ENCODE measurements at regions not wholly inside any gene's neighbourhood (a gene's known extent, or its start where the extent isn't known, plus 50 kb on each side); places are given as distances from the start of the nearest gene placed in this dataset.
"Not testable (repeated sequence)": the region's sequence is repeated elsewhere in the genome, so short reads cannot be mapped to it uniquely, and the experiment has no call there.

DNA sequence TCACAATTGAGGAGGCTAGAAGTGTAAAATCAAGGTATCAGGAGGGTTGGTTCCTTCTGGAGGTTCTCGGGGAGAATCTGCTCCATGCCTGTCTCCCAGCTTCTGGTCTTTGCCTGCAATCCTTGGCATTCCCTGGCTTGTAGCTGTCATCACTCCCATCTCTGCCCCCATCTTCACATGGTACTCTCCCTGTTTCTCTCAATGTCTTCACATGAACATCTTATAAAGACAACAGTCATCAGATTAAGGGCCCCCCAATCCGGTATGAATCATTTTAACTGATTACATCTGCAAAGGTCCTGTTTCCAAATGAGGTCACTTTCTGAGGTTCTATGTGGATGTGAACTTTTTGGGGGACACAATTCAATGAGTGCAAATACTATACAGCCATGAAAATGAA, 113.0 kb upstream of the GALNT15 start:
- intact Hi-C loops (cut with DNase I), result no loop called here
- DNase-seq (ENCODE audit: low spot score), result no peak
- ATAC-seq, result no peak

DNA sequence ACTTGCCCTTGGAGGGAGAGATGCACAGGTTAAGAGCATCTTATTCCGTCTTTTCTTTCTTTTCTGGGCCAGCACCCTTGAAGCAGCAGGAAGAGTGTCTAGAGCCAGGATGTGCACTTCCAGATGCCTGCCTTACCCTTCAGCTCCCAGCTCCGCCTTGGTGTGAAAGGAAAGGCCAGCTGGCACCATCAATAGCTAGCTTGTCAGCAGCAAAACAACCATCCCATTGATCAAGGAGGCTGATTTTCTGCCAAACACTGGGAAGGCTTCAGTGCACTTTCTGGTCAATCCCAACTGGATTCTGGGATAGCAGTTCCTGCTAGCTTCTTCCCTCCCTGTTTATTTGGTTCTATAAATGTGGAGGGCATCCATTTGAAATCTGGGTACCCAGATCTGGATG, 110.9 kb upstream of the GALNT15 start:
- intact Hi-C loops (cut with DNase I), result no loop called here
- no peak for ATAC-seq
- no peak for DNase-seq (ENCODE audit: low spot score)

DNA sequence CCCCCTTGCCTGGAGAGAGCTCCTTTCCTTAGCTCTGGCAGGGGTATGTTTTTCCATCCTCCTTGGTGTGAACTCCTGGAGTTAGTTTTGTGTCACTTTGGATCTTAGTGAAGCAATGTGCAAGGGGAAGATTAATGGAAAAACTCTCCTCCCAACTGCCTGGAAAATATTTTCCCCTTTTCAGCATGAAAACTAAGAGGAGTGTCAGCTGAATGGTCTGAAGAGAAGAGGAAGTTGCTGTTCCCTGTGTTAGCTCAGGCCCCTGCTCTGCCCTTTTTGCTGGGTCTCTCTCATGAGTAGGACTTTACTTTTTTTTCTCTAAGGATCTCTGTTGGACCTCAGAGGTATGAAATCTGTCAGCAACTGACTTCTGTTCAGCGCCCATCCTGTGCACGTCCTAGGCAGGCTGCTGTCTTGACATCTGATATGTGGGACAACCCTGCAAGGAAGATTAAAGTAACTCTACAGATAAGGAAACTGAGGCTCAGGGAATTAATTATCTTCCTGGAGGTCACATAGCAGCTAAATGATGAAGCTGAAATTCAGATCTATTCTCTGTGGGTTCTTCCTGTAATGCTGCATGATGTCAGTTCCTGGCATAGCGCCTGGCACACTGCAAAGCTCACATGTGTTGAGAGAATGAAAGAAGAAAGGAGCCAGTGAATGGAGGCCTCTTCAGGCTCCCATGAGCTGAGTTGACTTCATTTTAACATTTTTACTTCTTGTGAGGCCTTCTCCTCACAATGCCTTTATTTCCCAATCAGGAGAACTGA, 109.7 kb upstream of the GALNT15 start:
- DNase-seq (ENCODE audit: low spot score), result peak; percentile 91
- ATAC-seq, result peak; percentile 43
- intact Hi-C loops (cut with DNase I), result no loop called here

DNA sequence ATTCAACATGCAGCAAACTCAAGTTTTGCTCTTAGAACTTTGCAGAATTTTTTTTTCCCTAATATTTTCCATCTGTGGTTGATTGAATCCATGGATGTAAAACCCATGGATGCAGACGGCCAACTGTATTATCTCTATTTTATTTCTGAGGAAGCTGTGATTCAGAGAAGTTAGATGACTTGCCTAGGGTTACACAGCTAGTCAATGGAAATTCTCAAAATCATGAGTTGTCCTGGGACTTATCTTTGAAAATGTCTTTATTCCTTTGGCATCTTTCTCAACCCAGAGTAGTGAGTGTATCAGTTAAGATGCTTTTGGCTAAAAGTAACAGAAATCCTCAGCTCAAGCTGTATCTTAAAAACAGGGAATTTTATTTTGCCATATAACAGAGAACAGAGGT, 107.9 kb upstream of the GALNT15 start:
- intact Hi-C loops (cut with DNase I), result no loop called here
- ATAC-seq, result no peak

DNA sequence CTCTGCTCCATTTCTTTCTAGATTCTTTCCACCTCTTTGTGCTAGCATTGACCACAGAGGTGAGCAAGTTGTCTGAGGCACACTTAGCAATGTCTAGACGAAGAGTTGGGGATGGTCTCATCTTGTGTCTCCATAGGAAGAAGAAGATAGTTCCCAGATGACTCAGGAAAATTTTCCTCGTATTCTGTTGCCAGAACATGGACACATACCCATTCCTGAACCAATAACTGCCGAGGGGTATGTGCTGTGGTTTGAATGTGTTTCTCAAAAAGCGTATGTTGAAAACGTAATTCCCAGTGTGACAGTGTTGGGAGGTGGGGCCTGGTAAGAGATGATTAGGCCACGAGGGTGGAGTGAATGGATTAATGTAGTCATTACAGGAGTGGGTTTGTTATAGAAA, 107.5 kb upstream of the GALNT15 start:
- DNase-seq (ENCODE audit: low spot score) (no peak), ATAC-seq (no peak)
- intact Hi-C loops (cut with DNase I), result no loop called here

More for the DNA sequence above, 107.9 kb upstream of the GALNT15 start:
- no peak for DNase-seq (ENCODE audit: low spot score)

DNA sequence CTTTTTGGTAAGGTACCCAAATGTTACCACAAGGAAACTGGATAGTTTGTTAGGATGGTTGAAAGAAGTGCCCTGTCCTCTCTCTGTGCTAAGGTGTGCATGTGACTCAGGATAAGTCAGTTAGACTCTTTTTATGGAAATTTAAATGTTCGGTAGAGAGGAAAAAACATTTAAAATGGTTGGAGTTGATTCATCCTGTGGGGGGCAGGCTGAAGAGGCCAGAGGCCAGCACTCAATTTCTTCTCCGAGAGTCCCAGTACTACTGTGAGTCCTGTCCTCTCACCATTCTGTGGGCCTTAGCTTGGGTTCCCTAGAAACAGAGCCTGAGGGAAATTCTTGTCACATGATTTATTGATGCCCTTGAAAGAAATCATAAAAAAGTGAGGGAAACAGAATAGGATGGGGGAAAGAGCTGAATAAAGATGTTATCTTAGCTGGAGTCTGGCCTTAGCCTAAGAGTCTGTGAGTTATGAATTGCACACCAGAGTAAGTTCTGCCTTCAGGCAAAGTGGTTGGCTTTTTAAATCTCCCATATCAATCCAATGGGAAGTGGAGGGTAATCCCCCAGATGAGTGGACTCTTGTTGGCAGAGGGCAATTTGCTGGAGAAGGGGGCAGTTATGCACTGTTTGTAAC, 106.5 kb upstream of the GALNT15 start:
- intact Hi-C loops (cut with DNase I), result no loop called here
- ATAC-seq (no peak), DNase-seq (ENCODE audit: low spot score) (no peak)

DNA sequence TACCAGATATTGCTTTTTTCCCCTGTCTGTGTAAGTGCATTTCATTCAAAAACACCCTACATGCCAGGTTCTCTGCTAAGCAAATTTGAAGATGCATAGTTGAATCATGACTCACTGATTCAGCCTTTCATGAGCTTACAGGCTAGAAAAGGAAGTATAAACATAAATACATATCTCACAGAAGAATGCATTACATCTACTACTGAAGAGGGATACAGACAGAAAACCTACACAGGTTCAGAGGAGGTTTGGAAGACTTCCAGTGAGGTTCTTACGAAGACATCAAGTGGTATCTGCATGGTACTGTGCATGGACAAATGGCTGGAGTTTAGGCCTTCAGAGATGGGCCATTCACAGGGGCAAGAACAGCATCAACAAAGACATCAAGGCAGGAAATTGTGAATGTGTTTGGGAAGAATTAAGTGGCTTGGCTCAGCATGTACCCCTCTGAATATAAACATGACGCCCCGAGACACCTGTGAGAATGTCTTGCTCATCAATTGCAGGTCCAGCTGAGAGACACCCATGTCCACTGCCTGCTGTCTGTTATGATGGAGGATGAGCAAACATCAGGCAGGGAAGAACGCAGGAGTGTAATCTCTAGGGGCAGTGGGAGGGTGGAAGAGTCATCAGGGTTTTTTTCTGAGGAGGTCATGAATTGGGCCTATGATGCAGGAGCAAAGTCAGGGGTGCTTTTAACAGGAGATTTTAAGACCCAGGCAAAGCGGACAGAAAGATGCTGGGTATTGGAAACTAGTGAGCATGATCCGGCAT, 105.1 kb upstream of the GALNT15 start:
- DNase-seq (ENCODE audit: low spot score) (no peak), ATAC-seq (no peak)
- intact Hi-C loops (cut with DNase I), result no loop called here

DNA sequence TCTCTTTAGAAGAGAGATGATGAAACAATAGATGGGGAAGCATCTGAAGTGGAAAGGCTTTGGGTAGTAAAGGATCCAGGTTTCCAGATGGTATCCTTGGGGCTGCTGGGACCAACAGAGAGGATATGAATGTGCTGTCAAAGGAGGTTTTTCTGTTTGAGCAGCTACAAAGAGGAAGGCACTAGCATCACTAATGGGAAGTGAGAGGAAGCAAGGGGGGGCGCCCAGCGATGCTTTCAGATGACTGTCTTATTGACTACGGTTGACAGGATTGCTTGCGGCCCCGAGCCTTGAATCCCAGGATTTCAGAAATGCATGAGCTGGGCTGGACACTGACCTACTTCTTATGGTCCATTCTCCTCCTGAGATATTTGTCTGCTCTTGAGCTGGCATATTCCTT, 103.8 kb upstream of the GALNT15 start:
- ATAC-seq (no peak), DNase-seq (ENCODE audit: low spot score) (no peak)
- intact Hi-C loops (cut with DNase I), result no loop called here

DNA sequence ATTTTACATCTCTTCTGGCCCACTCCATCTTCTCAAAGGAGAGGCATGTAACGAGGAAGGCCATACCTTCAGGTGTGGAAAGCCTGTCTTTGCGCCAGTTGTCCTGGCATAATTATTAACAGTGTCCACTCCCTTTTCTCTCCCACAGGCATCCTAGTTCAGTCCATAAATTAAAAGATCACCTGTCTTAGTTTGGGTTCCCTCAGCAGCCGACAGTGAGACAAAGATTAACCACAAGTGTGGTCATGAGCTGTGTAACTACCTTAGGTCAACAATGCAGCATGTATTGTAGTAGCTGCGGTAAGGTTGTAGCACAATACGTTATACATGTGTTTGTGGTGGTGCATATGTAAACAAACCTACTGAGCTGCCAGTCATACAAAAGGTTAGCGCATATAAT, 103.3 kb upstream of the GALNT15 start:
- DNase-seq (ENCODE audit: low spot score) (no peak), ATAC-seq (no peak)
- intact Hi-C loops (cut with DNase I), result no loop called here

DNA sequence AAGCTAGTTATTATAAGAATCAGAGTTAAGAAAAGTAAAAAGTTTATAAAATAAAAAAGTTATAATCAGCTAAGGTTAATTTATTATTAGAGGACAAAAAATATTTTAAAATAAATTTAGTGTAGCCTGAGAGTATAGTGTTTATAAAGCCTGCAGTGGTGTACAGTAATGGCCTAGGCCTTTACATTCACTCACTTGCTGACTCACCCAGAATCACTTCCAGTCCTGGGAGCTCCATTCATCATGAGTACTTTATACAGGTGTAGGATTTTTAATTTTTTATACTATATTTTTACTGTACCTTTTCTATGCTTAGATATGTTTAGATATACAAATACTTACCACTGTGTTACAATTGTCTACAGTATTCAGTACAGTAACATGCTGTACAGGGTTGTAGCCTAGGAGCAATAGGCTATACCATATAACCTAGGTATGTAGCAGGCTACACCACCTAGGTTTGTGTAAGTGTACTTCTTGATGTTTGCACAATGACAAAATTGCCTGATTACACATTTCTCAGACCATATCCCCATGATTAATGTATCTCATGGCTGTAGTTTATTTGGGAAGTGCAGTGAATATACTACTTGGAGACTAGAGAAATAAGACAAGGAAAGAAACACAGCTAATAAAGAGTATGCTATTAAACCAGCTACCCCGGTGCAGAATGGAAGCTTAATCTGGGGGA, 101.9 kb upstream of the GALNT15 start:
- intact Hi-C loops (cut with DNase I), result no loop called here
- ATAC-seq (no peak), DNase-seq (ENCODE audit: low spot score) (no peak)

DNA sequence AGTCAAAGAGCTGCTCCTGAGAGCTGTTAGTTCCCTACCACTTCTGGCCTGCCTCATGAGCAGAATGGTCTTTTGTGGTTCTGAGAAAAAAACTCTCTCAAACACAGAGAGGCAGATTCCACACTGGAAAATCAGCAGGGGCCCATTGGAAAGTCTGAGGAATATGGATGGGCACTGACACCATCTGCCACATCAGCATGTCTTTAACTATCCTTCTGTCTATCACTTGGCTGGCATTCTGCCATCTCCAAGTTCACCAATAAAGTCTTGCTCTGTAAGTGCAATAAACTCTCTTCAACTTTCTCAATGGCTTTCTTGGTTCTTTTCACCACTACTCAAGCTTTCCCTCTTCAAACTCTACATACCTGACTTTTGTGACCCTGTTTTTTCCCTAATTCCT, 101.3 kb upstream of the GALNT15 start:
- intact Hi-C loops (cut with DNase I), result no loop called here
- DNase-seq (ENCODE audit: low spot score), result no peak

DNA sequence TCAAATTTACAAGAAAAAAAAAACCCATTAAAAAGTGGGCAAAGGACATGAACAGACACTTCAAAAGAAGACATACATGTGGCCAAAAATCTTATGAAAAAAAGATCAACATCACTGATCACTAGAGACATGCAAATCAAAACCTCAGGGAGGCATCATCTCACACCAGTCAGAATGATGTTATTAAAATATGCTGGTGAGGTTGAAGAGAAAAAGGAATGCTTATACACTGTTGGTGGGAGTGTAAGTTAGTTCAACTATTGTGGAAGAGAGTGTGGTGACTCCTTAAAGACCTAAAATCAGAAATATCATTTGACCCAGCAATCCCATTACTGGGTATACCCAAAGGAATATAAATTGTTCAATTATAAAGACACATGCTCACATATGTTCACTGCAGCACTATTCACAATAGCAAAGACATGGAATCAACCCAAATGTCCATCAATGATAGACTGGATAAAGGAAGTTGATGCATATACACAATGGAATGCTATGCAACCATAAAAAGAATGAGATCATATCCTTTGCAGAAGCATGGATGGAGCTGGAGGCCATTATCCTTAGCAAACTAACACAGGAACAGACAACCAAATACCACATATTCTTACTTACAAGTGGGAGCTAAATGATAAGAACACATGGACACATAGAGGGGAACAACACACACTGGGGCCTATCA, 100.3 kb upstream of the GALNT15 start:
- ATAC-seq; DNase-seq (ENCODE audit: low spot score); intact Hi-C loops (cut with DNase I): not testable (repeated sequence)

More for the DNA sequence above, 101.3 kb upstream of the GALNT15 start:
- ATAC-seq, result no peak

DNA sequence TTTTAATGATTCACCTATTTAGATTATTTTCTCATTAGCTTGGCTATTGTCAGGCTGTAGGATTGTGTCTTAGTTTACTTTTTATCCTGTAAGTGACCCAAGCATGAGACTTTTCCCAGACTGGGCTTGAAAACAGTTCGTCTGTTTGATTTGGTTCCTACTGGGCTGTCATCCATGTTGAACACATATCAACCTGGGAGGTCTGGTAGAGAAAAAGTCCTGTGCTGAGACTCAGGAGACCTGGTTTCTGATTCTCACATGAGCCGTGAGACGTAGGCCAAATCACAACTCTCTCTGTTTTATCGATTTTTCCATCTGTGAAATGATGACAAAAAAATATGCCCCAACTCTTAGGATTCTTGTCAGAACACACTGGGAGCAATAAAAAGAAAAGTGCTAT, 98.8 kb upstream of the GALNT15 start:
- ATAC-seq, result peak; percentile 70
- intact Hi-C loops (cut with DNase I), result no loop called here
- DNase-seq (ENCODE audit: low spot score), result no peak

DNA sequence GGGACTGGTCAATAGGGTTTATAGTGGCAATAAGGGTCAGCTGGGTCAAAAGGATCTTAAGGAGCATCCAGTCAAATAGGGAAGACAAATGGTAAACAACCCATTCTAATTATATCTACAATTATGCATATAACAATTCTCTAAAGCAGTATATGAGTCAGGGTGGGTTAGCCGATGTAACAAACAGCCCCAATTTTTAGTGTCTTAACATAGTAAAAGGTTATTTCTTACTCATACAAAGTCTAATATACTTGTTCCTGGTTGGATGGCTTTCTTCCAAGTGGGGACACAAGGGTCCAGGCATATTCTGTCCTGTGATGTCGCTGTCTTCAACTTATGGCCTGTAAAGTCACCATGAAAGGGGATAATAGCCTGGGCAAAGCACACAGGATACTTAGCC, 97.9 kb upstream of the GALNT15 start:
- ATAC-seq (no peak), DNase-seq (ENCODE audit: low spot score) (no peak)
- intact Hi-C loops (cut with DNase I), result no loop called here

DNA sequence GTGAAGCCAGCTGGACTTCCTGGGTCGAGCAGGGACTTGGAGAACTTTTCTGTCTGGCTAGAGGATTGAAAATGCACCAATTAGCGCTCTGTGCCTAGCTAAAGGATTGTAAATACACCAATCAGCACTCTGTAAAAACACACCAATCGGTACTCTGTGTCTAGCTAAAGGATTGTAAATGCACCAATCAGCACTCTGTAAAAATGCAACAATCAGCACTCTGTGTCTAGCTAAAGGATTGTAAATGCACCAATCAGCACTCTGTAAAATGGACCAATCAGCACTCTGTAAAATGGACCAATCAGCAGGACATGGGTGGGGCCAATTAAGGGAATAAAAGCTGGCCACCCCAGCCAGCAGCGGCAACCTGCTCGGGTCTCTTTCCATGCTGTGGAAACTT, 97.3 kb upstream of the GALNT15 start:
- ATAC-seq; DNase-seq (ENCODE audit: low spot score); intact Hi-C loops (cut with DNase I): not testable (repeated sequence)

DNA sequence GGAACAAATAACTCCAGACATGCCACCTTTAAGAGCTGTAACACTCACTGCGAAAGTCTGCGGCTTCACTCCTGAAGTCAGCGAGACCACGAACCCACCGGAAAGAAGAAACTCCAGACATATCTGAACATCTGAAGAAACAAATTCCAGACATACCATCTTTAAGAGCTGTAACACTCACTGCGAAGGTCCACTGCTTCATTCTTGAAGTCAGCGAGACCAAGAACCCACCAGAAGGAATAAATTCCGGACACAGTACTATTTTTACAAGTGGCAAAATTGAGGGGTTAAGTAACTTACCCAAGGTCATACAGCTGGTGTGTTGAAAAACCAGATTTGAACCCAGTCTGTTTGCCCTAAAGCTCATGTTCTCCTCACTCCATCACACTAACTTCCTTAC, 96.8 kb upstream of the GALNT15 start:
- DNase-seq (ENCODE audit: low spot score); intact Hi-C loops (cut with DNase I); ATAC-seq: not testable (repeated sequence)

DNA sequence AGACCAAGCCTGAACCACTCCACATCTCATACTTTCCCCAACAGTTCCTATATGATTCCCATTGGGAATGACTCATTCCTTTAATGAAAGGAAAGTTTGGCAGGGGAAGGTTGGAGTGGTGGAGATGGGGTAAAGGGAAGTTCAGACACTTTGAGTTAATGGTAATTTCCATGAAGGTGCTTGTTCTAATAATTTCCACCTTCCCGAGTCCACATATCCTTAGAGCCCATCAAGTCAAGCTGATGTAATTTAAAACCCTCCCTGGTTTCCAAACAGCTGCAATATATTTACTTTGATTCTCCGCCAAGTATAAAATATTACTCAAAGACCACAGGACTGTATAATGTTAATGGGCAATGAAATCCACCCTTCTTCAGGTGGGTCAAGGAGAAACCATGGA, 95.0 kb upstream of the GALNT15 start:
- DNase-seq (ENCODE audit: low spot score) (no peak), ATAC-seq (no peak)
- intact Hi-C loops (cut with DNase I), result no loop called here

DNA sequence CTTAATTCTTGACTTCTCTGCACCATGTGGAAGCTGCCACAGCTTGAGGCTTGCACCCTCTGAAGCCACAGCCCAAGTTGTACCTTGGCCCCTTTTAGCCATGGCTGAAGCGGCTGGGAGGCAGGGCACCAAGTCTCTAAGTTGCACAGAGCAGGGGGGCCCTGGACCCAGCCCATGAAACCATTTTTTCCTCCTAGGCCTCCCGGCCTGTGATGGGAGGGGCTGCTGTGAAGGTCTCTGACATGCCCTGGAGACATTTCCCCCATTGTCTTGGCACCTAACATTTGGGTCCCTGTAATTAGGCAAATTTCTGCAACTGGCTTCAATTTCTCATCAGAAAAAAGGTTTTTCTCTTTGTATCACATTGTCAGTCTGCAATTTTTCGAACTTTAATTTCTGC, 92.8 kb upstream of the GALNT15 start:
- DNase-seq (ENCODE audit: low spot score) (no peak), ATAC-seq (no peak)
- intact Hi-C loops (cut with DNase I), result no loop called here

DNA sequence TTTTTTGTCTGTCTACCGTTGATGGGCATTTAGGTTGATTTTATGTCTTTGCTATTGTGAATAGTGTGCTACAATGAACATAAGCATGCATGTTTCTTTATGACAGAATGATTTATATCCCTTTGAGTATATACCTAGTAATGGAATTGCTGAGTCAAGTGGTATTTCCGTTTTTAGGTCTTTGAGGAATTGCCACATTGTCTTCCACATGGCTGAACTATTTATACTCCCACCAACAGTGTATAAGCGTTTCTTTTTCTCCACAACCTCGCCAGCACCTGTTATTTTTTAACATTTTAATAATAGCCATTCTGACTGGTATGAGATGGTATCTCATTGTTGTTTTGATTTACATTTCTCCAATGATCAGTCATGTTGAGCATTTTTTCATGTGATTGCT, 89.6 kb upstream of the GALNT15 start:
- no peak for DNase-seq (ENCODE audit: low spot score)
- intact Hi-C loops (cut with DNase I), result no loop called here
- no peak for ATAC-seq

Data from sciatic nerve (tissue), 2 donors.